ENCODE measurements at regions not wholly inside any gene's neighbourhood (a gene's known extent, or its start where the extent isn't known, plus 50 kb on each side); places are given as distances from the start of the nearest gene placed in this dataset.
"Not testable (repeated sequence)": the region's sequence is repeated elsewhere in the genome, so short reads cannot be mapped to it uniquely, and the experiment has no call there.

- not testable (repeated sequence) for TF ChIP-seq ZBTB46 (CRISPR knock-in tag; IDR thresholded peaks at IDR 0.05; ENCODE audit: borderline replicate concordance); HDAC2 (CRISPR knock-in tag; IDR thresholded peaks at IDR 0.05); NCOA5 (CRISPR knock-in tag; IDR thresholded peaks at IDR 0.05); ZNF615 (CRISPR knock-in tag; IDR thresholded peaks at IDR 0.05; ENCODE audit: borderline replicate concordance); POLR2A (IDR thresholded peaks at IDR 0.05; ENCODE audit: insufficient read depth in 1 of 2, low read depth in 2 of 2, low read length in 2 of 2); ZFX (CRISPR knock-in tag; IDR thresholded peaks at IDR 0.05; ENCODE audit: low read depth); MTF1 (CRISPR knock-in tag; IDR thresholded peaks at IDR 0.05); ZNF263 (CRISPR knock-in tag; IDR thresholded peaks at IDR 0.05); EZH2 (conservative IDR thresholded peaks at IDR 0.05; ENCODE audit: low read depth, low read length); RNF2 (conservative IDR thresholded peaks at IDR 0.05; ENCODE audit: low read depth); REST (IDR thresholded peaks at IDR 0.05; ENCODE audit: borderline replicate concordance in 1 of 2, low read depth in 1 of 2, low read length in 2 of 2); CTCF (CRISPR knock-in tag; IDR thresholded peaks at IDR 0.05)
Observed at GRCh38 chr4:59556191-59556590, 1643.9 kb upstream of the ADGRL3 start.
